ENCODE measurements at regions not wholly inside any gene's neighbourhood (a gene's known extent, or its start where the extent isn't known, plus 50 kb on each side); places are given as distances from the start of the nearest gene placed in this dataset.

DNA sequence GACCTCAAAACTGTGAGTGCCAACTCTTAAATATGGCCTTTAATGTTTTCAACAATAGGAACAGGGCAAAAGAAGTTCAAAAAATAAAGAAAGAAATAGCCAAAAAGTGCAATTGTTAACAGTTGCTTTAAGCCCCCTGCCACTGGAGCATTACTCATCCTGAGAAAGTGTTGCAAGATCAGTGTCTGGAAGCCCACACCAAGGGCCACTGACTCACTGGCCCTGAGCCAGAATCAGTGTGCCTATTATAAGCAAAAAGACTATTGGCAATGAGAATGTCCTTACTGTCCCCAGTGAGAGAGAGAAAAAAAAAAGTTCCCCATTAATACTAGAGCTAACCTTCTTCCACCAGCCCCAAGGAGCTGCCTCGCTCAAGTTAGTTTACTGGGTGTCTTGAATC is 480.1 kb upstream of the ZNF385D start:
- no peaks in the 10 kb centered on the region for H3K36me3 ChIP-seq (ENCODE audit: insufficient read depth, low read length)
- no peaks in the 10 kb centered on the region for H3K27me3 ChIP-seq (ENCODE audit: insufficient read depth, low read length)
- H4K20me1 ChIP-seq (ENCODE audit: insufficient read depth, low read length): no peaks in the 10 kb centered on the region
- no peaks in the 10 kb centered on the region for H3K79me2 ChIP-seq (ENCODE audit: insufficient read depth, low read length)
- H2AFZ ChIP-seq (ENCODE audit: low read length): no peak overlapping the region
- H3K27ac ChIP-seq (ENCODE audit: low read depth, low read length): no peak overlapping the region
- no peak for DNase-seq (ENCODE audit: insufficient read length, low spot score, missing footprints)
- TF ChIP-seq, protein P1, sequence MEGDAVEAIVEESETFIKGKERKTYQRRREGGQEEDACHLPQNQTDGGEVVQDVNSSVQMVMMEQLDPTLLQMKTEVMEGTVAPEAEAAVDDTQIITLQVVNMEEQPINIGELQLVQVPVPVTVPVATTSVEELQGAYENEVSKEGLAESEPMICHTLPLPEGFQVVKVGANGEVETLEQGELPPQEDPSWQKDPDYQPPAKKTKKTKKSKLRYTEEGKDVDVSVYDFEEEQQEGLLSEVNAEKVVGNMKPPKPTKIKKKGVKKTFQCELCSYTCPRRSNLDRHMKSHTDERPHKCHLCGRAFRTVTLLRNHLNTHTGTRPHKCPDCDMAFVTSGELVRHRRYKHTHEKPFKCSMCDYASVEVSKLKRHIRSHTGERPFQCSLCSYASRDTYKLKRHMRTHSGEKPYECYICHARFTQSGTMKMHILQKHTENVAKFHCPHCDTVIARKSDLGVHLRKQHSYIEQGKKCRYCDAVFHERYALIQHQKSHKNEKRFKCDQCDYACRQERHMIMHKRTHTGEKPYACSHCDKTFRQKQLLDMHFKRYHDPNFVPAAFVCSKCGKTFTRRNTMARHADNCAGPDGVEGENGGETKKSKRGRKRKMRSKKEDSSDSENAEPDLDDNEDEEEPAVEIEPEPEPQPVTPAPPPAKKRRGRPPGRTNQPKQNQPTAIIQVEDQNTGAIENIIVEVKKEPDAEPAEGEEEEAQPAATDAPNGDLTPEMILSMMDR (IDR thresholded peaks at IDR 0.05; ENCODE audit: extremely low read depth, low read depth, low read length): no peak
- H3K4me1 ChIP-seq (ENCODE audit: insufficient read depth, low read length): no peaks in the 10 kb centered on the region
- no peaks in the 10 kb centered on the region for H3K9me3 ChIP-seq (ENCODE audit: low read depth, low read length)
- H3K4me2 ChIP-seq (ENCODE audit: insufficient read depth, low read length): no peak overlapping the region
- H3K4me3 ChIP-seq (ENCODE audit: insufficient read depth, low read length): no peak overlapping the region

DNA sequence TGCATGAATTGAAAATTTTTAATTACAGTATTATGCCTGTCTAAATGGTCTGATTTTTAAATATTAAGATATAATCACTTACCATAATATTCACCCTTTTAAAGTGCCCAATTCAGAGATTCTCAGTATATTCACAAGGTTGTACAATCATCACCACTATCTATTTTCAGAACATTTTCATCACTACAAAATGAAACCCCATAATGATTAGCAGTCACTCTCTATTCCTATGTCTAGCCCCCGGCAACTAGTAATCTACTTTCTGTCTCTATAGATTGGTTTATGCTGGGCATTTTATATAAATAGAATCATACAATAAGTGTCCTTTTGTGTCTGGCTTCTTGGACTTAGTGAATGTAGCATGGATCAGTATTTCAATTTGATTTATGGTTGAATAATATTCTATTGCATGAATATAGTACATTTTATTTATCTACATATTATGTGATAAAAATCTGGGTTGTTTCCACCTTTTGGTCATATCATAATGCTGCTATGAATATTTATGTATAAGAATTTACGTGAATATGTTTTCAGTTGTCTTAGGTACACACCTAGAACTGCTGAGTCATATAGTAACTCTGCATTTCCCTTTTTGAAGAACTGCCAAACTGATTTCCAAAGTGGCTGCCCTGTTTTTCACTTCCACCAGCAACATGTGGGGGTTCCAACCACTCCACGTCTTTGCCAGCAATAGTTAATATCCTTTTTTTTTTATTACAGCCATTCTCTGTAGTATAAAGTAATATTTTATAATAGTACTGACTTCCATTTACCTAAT is 485.7 kb upstream of the ZNF385D start:
- no peaks in the 10 kb centered on the region for H3K9me3 ChIP-seq (ENCODE audit: low read depth, low read length)
- no peaks in the 10 kb centered on the region for H3K4me1 ChIP-seq (ENCODE audit: insufficient read depth, low read length)
- no peak overlapping the region for H2AFZ ChIP-seq (ENCODE audit: low read length)
- H3K27ac ChIP-seq (ENCODE audit: low read depth, low read length): no peak overlapping the region
- no peak overlapping the region for H3K4me2 ChIP-seq (ENCODE audit: insufficient read depth, low read length)
- TF ChIP-seq, protein P1 (IDR thresholded peaks at IDR 0.05; ENCODE audit: extremely low read depth, low read depth, low read length): no peak
- no peak overlapping the region for H3K4me3 ChIP-seq (ENCODE audit: insufficient read depth, low read length)
- no peak for DNase-seq (ENCODE audit: insufficient read length, low spot score, missing footprints)
- H3K27me3 ChIP-seq (ENCODE audit: insufficient read depth, low read length): no peaks in the 10 kb centered on the region
- no peaks in the 10 kb centered on the region for H3K79me2 ChIP-seq (ENCODE audit: insufficient read depth, low read length)
- no peaks in the 10 kb centered on the region for H3K36me3 ChIP-seq (ENCODE audit: insufficient read depth, low read length)
- H4K20me1 ChIP-seq (ENCODE audit: insufficient read depth, low read length): no peaks in the 10 kb centered on the region

DNA sequence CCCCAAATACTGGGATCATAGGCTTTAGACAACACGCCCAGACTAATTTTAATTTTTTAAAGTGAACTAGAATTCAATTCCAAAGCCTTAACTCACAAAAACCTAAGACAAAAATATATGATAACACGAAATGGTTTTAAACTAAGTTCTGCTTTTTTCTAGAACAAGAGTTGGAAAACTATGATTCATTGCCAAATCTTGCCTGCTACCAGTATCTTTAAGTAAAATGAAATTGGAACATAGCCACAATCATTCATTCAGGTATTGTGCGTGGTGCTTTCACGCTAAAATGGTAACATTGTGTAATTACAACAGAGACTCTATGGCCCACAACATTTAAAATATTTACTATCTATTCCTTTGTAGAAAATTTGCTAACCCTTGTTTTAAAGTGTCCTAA is 488.0 kb upstream of the ZNF385D start:
- Histone ChIP-seq H4K20me1 (ENCODE audit: insufficient read depth, low read length) (no peaks in the 10 kb centered on the region), H3K4me1 (ENCODE audit: insufficient read depth, low read length) (no peaks in the 10 kb centered on the region), H2AFZ (ENCODE audit: low read length) (no peak overlapping the region), H3K36me3 (ENCODE audit: insufficient read depth, low read length) (no peaks in the 10 kb centered on the region), H3K4me2 (ENCODE audit: insufficient read depth, low read length) (no peak overlapping the region), H3K4me3 (ENCODE audit: insufficient read depth, low read length) (no peak overlapping the region), H3K27me3 (ENCODE audit: insufficient read depth, low read length) (no peaks in the 10 kb centered on the region), H3K79me2 (ENCODE audit: insufficient read depth, low read length) (no peaks in the 10 kb centered on the region), H3K9me3 (ENCODE audit: low read depth, low read length) (no peaks in the 10 kb centered on the region), H3K27ac (ENCODE audit: low read depth, low read length) (no peak overlapping the region)
- no peak for DNase-seq (ENCODE audit: insufficient read length, low spot score, missing footprints)
- TF ChIP-seq, protein P1 (IDR thresholded peaks at IDR 0.05; ENCODE audit: extremely low read depth, low read depth, low read length): no peak

DNA sequence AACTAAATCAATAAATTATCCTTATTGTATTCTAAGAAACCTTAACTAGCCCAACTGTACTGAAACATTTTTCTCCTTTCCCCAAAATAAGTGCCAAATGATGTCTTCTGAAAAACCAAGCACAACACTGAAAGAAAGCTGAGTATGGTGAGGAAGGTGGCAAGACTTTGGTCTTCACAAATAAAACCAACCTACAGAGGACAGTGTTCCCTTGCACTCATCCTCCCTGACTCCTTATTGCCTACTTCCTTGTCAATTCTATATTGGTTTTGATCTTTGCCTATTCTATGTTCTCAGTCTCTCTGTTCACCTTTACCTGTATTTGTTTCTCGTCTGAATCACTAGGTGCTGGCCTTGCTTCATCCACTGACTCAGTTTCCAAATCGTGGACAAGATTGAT is 490.1 kb upstream of the ZNF385D start:
- no peak overlapping the region for H2AFZ ChIP-seq (ENCODE audit: low read length)
- TF ChIP-seq, protein P1 (IDR thresholded peaks at IDR 0.05; ENCODE audit: extremely low read depth, low read depth, low read length): no peak
- no peak overlapping the region for H3K4me3 ChIP-seq (ENCODE audit: insufficient read depth, low read length)
- no peak for DNase-seq (ENCODE audit: insufficient read length, low spot score, missing footprints)
- H3K4me1 ChIP-seq (ENCODE audit: insufficient read depth, low read length): no peaks in the 10 kb centered on the region
- H4K20me1 ChIP-seq (ENCODE audit: insufficient read depth, low read length): no peaks in the 10 kb centered on the region
- no peaks in the 10 kb centered on the region for H3K79me2 ChIP-seq (ENCODE audit: insufficient read depth, low read length)
- H3K4me2 ChIP-seq (ENCODE audit: insufficient read depth, low read length): no peak overlapping the region
- H3K27ac ChIP-seq (ENCODE audit: low read depth, low read length): no peak overlapping the region
- H3K27me3 ChIP-seq (ENCODE audit: insufficient read depth, low read length): no peaks in the 10 kb centered on the region
- no peaks in the 10 kb centered on the region for H3K9me3 ChIP-seq (ENCODE audit: low read depth, low read length)
- no peaks in the 10 kb centered on the region for H3K36me3 ChIP-seq (ENCODE audit: insufficient read depth, low read length)
